HCT116 (cell line): ENCODE measurements at regions not wholly inside any gene's neighbourhood (a gene's known extent, or its start where the extent isn't known, plus 50 kb on each side); places are given as distances from the start of the nearest gene placed in this dataset.

ENCODE experiments used
- CBX3 ChIP-seq: IDR thresholded peaks from 2 replicates; pipeline ENCODE4 v1.6.1; 2012; ENCODE audit warnings: low read depth
- EZH2 ChIP-seq: fragments of 200-600 bp; sonication (generic); IDR thresholded peaks from 2 replicates; pipeline ENCODE4 v1.6.1; 2017; ENCODE audit warnings: antibody characterized with exemption, mixed run types
- EZH2phosphoT487 ChIP-seq: fragments of 200-600 bp; IDR thresholded peaks from 2 replicates; pipeline ENCODE4 v1.6.1; 2018; ENCODE audit warnings: antibody characterized with exemption, borderline replicate concordance
- POLR2A ChIP-seq: IDR thresholded peaks from 2 replicates; pipeline ENCODE4 v1.7.0; 2011; ENCODE audit warnings: borderline replicate concordance; ENCODE audit not compliant: insufficient read depth, insufficient read length; ENCODE audit errors: extremely low read depth
- POLR2AphosphoS5 ChIP-seq: IDR thresholded peaks from 2 replicates; pipeline ENCODE4 v1.6.1; 2011; ENCODE audit warnings: mild to moderate bottlenecking, low read depth, low read length, moderate library complexity
- SRF ChIP-seq: IDR thresholded peaks from 2 replicates; pipeline ENCODE4 v1.6.1; 2012; ENCODE audit warnings: low read depth
- YY1 ChIP-seq: IDR thresholded peaks from 2 replicates; pipeline ENCODE4 v1.6.1; 2011; ENCODE audit warnings: low read length, low read depth, moderate library complexity, mild to moderate bottlenecking; ENCODE audit not compliant: insufficient replicate concordance; ENCODE audit errors: extremely low read depth
- ZNF274 ChIP-seq: fragments of 200-500 bp; sonication (Bioruptor generic); IDR thresholded peaks from 2 replicates; pipeline ENCODE4 v1.6.1; 2014; ENCODE audit warnings: mild to moderate bottlenecking, low read depth, low read length, inconsistent platforms
- TF ChIP-seq, protein P1 (sequence below), 3 experiments: fragments of 200-600 bp in 1 of 3; sonication (generic) in 1 of 3; IDR thresholded peaks in 2 of 3; conservative IDR thresholded peaks in 1 of 3; 2 replicates each; pipeline ENCODE4 v1.5.1; 2012 to 2017; ENCODE audit warnings: low read depth in 2 of 3, low read length in 2 of 3, antibody characterized with exemption in 1 of 3, borderline replicate concordance in 1 of 3, control low read depth in 1 of 3, mild to moderate bottlenecking in 1 of 3, mixed read lengths in 1 of 3, mixed run types in 1 of 3, moderate library complexity in 1 of 3; ENCODE audit not compliant: insufficient read depth in 1 of 3
- TF ChIP-seq, protein P2 (sequence below): IDR thresholded peaks from 2 replicates; pipeline ENCODE4 v1.6.1; 2012
- TF ChIP-seq, protein P3 (sequence below): IDR thresholded peaks from 2 replicates; pipeline ENCODE4 v1.6.1; 2012; ENCODE audit warnings: low read depth

- TF ChIP-seq SRF (no peak), POLR2A (no peak), EZH2 (no peak), CBX3 (no peak), EZH2phosphoT487 (no peak), POLR2AphosphoS5 (no peak), ZNF274 (no peak), YY1 (no peak)
- TF ChIP-seq, protein P1, sequence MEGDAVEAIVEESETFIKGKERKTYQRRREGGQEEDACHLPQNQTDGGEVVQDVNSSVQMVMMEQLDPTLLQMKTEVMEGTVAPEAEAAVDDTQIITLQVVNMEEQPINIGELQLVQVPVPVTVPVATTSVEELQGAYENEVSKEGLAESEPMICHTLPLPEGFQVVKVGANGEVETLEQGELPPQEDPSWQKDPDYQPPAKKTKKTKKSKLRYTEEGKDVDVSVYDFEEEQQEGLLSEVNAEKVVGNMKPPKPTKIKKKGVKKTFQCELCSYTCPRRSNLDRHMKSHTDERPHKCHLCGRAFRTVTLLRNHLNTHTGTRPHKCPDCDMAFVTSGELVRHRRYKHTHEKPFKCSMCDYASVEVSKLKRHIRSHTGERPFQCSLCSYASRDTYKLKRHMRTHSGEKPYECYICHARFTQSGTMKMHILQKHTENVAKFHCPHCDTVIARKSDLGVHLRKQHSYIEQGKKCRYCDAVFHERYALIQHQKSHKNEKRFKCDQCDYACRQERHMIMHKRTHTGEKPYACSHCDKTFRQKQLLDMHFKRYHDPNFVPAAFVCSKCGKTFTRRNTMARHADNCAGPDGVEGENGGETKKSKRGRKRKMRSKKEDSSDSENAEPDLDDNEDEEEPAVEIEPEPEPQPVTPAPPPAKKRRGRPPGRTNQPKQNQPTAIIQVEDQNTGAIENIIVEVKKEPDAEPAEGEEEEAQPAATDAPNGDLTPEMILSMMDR (IDR thresholded peaks at IDR 0.05 in 2 of 3, conservative IDR thresholded peaks at IDR 0.05 in 1 of 3; ENCODE audit: borderline replicate concordance in 1 of 3, insufficient read depth in 1 of 3, low read depth in 2 of 3, low read length in 2 of 3), result no peak
- TF ChIP-seq, protein P2, sequence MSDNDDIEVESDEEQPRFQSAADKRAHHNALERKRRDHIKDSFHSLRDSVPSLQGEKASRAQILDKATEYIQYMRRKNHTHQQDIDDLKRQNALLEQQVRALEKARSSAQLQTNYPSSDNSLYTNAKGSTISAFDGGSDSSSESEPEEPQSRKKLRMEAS, result no peak
- TF ChIP-seq, protein P3, sequence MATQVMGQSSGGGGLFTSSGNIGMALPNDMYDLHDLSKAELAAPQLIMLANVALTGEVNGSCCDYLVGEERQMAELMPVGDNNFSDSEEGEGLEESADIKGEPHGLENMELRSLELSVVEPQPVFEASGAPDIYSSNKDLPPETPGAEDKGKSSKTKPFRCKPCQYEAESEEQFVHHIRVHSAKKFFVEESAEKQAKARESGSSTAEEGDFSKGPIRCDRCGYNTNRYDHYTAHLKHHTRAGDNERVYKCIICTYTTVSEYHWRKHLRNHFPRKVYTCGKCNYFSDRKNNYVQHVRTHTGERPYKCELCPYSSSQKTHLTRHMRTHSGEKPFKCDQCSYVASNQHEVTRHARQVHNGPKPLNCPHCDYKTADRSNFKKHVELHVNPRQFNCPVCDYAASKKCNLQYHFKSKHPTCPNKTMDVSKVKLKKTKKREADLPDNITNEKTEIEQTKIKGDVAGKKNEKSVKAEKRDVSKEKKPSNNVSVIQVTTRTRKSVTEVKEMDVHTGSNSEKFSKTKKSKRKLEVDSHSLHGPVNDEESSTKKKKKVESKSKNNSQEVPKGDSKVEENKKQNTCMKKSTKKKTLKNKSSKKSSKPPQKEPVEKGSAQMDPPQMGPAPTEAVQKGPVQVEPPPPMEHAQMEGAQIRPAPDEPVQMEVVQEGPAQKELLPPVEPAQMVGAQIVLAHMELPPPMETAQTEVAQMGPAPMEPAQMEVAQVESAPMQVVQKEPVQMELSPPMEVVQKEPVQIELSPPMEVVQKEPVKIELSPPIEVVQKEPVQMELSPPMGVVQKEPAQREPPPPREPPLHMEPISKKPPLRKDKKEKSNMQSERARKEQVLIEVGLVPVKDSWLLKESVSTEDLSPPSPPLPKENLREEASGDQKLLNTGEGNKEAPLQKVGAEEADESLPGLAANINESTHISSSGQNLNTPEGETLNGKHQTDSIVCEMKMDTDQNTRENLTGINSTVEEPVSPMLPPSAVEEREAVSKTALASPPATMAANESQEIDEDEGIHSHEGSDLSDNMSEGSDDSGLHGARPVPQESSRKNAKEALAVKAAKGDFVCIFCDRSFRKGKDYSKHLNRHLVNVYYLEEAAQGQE, result no peak
These were observed 1231.7 kb upstream of the TMEM132C start for GRCh38 chr12:127035011-127035879.
